IPS-18a (cell line): ENCODE measurements at regions not wholly inside any gene's neighbourhood (a gene's known extent, or its start where the extent isn't known, plus 50 kb on each side); places are given as distances from the start of the nearest gene placed in this dataset.

ENCODE experiments used
- H3K27ac ChIP-seq: one replicate; pipeline ENCODE4 v1.5.1; 2013; ENCODE audit warnings: low read length
- H3K27me3 ChIP-seq: one replicate; pipeline ENCODE4 v1.6.1; 2013; ENCODE audit warnings: mild to moderate bottlenecking, low read length; ENCODE audit not compliant: control insufficient read depth, insufficient read depth
- H3K36me3 ChIP-seq: one replicate; pipeline ENCODE4 v1.6.1; 2013; ENCODE audit warnings: low read depth, low read length; ENCODE audit not compliant: control insufficient read depth
- H3K4me1 ChIP-seq: one replicate; pipeline ENCODE4 v1.6.1; 2013; ENCODE audit warnings: low read depth, low read length; ENCODE audit not compliant: control insufficient read depth
- H3K4me3 ChIP-seq: one replicate; pipeline ENCODE4 v1.5.1; 2013; ENCODE audit warnings: low read length
- H3K9ac ChIP-seq: one replicate; pipeline ENCODE4 v1.6.1; 2013; ENCODE audit warnings: mild to moderate bottlenecking, low read length, moderate library complexity
- H3K9me3 ChIP-seq: one replicate; pipeline ENCODE4 v1.6.1; 2013; ENCODE audit warnings: low read depth, low read length; ENCODE audit not compliant: control insufficient read depth

- no peak overlapping the region for H3K9ac ChIP-seq
- H3K27ac ChIP-seq = no peak overlapping the region
These were observed 129.3 kb upstream of the CDH6 start for GRCh38 chr5:31064215-31064614.

GRCh38 chr5:31062902-31063580, 130.4 kb upstream of the CDH6 start:
- H3K4me1 ChIP-seq = no peaks in the 10 kb centered on the region
- no peak overlapping the region for H3K9ac ChIP-seq
- H3K27me3 ChIP-seq = no peaks in the 10 kb centered on the region
- H3K9me3 ChIP-seq = no peaks in the 10 kb centered on the region
- no peak overlapping the region for H3K27ac ChIP-seq
- H3K36me3 ChIP-seq = no peaks in the 10 kb centered on the region
- H3K4me3 ChIP-seq = no peak overlapping the region

More at GRCh38 chr5:31064215-31064614, 129.3 kb upstream of the CDH6 start:
- Histone ChIP-seq H3K4me1 (no peaks in the 10 kb centered on the region), H3K36me3 (no peaks in the 10 kb centered on the region), H3K9me3 (no peaks in the 10 kb centered on the region), H3K4me3 (no peak overlapping the region), H3K27me3 (no peaks in the 10 kb centered on the region)

DNA sequence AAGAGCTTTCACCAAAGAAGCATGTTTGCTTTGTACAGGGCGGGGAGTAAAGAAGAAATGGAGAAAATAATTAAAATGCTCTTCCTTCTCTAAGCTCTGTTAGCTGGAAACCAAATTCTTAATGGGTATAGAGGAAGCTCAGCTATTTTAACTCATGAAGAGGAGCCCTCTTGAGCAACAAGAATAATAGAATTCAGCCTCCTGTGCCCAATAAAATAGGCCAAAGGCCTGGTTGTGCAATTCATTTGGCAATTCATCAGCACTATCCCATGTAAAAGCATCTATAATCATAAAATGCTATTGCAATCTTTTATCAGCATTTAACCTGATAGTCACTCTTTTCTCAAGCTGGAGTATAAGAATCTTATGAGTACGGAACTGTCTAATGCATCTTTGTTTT, 133.6 kb upstream of the CDH6 start:
- Histone ChIP-seq H3K4me3 (no peak overlapping the region), H3K4me1 (no peaks in the 10 kb centered on the region), H3K9me3 (no peaks in the 10 kb centered on the region), H3K27ac (no peak overlapping the region), H3K27me3 (no peaks in the 10 kb centered on the region), H3K9ac (no peak overlapping the region), H3K36me3 (no peaks in the 10 kb centered on the region)

GRCh38 chr5:31054453-31054852, 139.0 kb upstream of the CDH6 start:
- Histone ChIP-seq H3K27ac (no peak overlapping the region), H3K9ac (no peak overlapping the region), H3K9me3 (no peaks in the 10 kb centered on the region), H3K4me3 (no peak overlapping the region), H3K4me1 (peaks cover 13% of the 10 kb centered on the region), H3K27me3 (no peaks in the 10 kb centered on the region), H3K36me3 (no peaks in the 10 kb centered on the region)

GRCh38 chr5:31052937-31053658, 140.4 kb upstream of the CDH6 start:
- no peaks in the 10 kb centered on the region for H3K27me3 ChIP-seq
- H3K36me3 ChIP-seq = no peaks in the 10 kb centered on the region
- no peaks in the 10 kb centered on the region for H3K9me3 ChIP-seq
- H3K4me1 ChIP-seq = peaks cover 26% of the 10 kb centered on the region
- no peak overlapping the region for H3K9ac ChIP-seq
- no peak overlapping the region for H3K4me3 ChIP-seq
- H3K27ac ChIP-seq = no peak overlapping the region

GRCh38 chr5:31051316-31051715, 142.2 kb upstream of the CDH6 start:
- Histone ChIP-seq H3K27me3 (no peaks in the 10 kb centered on the region), H3K4me3 (no peak overlapping the region), H3K27ac (no peak overlapping the region), H3K36me3 (no peaks in the 10 kb centered on the region), H3K9ac (no peak overlapping the region), H3K9me3 (no peaks in the 10 kb centered on the region), H3K4me1 (peaks cover 41% of the 10 kb centered on the region)

- Histone ChIP-seq H3K9ac (no peak overlapping the region), H3K36me3 (no peaks in the 10 kb centered on the region), H3K4me1 (peaks cover 45% of the 10 kb centered on the region), H3K27ac (no peak overlapping the region), H3K27me3 (no peaks in the 10 kb centered on the region), H3K4me3 (no peak overlapping the region), H3K9me3 (no peaks in the 10 kb centered on the region)
These were observed 143.4 kb upstream of the CDH6 start for GRCh38 chr5:31049936-31050704.

GRCh38 chr5:31049461-31049860, 144.0 kb upstream of the CDH6 start:
- Histone ChIP-seq H3K4me1 (peaks cover 48% of the 10 kb centered on the region), H3K9me3 (no peaks in the 10 kb centered on the region), H3K27ac (no peak overlapping the region), H3K9ac (no peak overlapping the region), H3K4me3 (no peak overlapping the region), H3K27me3 (no peaks in the 10 kb centered on the region), H3K36me3 (no peaks in the 10 kb centered on the region)

DNA sequence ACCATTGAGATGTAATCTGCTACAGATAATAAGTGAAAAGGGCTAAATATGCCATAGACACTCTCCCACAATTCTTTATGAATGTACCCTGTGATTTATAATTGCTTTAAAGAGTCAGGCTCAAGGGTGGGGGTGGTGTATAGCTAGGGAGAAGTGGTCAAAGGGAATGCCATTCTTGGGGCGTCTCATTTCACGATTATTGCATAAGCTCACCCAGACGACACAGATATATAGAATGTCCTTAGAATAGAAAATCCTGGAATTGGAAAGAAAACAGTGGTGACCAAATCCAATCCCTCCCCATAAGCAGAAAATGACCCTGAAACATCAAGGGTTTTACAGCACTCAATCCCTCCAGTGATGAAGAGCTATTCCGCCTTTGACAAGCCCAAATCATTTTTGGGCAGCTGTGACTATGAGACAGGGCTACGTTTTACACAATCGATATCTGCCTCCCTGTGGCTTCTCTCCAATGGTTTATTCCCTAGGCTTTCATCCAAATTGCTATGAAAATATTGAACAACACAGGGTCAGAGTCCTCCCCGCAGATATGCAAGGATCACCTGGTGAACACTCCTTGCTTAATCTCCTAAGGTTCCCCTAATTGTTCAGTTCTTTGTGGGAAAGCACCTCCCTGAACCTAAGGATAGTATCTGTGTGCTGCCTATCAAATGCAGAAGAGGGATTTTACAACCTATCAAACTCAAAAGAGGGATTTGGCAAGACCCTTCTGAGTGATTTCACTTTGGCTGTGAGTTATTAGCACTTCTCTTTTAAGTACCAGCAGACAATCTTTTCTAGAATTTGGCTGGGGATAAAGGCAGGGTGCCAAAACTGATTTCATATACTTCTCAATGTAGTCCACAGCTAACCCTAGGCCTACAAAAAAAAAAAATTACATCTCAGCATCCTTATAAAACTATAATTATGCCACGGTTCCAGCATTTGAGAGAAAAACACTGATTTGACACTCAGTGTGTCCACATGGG, 144.9 kb upstream of the CDH6 start:
- H3K4me1 ChIP-seq = peaks cover 48% of the 10 kb centered on the region
- H3K27ac ChIP-seq = no peak overlapping the region
- no peaks in the 10 kb centered on the region for H3K27me3 ChIP-seq
- H3K9me3 ChIP-seq = no peaks in the 10 kb centered on the region
- no peak overlapping the region for H3K9ac ChIP-seq
- no peaks in the 10 kb centered on the region for H3K36me3 ChIP-seq
- H3K4me3 ChIP-seq = no peak overlapping the region

GRCh38 chr5:31047621-31048020, 145.9 kb upstream of the CDH6 start:
- peaks cover 48% of the 10 kb centered on the region for H3K4me1 ChIP-seq
- H3K27ac ChIP-seq = no peak overlapping the region

GRCh38 chr5:31047007-31047406, 146.5 kb upstream of the CDH6 start:
- Histone ChIP-seq H3K9me3 (no peaks in the 10 kb centered on the region), H3K27me3 (no peaks in the 10 kb centered on the region), H3K4me3 (peak overlapping the region; percentile 11), H3K27ac (no peak overlapping the region), H3K4me1 (peaks cover 48% of the 10 kb centered on the region), H3K36me3 (no peaks in the 10 kb centered on the region), H3K9ac (no peak overlapping the region)

More at GRCh38 chr5:31047621-31048020, 145.9 kb upstream of the CDH6 start:
- no peaks in the 10 kb centered on the region for H3K36me3 ChIP-seq
- no peaks in the 10 kb centered on the region for H3K9me3 ChIP-seq
- no peaks in the 10 kb centered on the region for H3K27me3 ChIP-seq
- no peak overlapping the region for H3K9ac ChIP-seq
- no peak overlapping the region for H3K4me3 ChIP-seq
